Ammon's horn (tissue), 1 donor: ENCODE measurements at regions not wholly inside any gene's neighbourhood (a gene's known extent, or its start where the extent isn't known, plus 50 kb on each side); places are given as distances from the start of the nearest gene placed in this dataset.
"Not testable (repeated sequence)": the region's sequence is repeated elsewhere in the genome, so short reads cannot be mapped to it uniquely, and the experiment has no call there.

Experiments
- DNase-seq: peaks from one replicate; pipeline ENCODE4 v3.0.0-alpha.2; 2016; ENCODE audit warnings: low spot score

GRCh38 chr11:96779030-96779429, 389.2 kb downstream of the JRKL start:
- DNase-seq = no peak

DNA sequence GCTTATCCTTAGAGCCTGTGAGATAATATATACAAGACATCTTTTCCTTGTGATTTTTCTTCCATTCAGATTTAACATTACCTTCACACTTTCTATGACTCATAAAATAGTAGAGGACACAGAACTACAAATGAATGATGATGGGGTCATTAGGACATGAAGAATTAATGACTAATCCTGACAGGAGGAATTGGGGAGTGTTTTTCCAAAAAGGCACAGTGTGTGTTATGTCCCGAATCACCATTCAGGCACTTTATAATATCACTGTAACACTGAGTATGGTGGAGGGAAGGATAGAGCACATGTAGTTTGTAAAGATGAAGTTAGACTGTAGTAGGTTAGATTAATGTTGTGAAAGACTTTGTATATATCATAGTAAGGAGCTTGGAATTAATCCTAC, 391.3 kb downstream of the JRKL start:
- no peak for DNase-seq

- DNase-seq = no peak
Observed at GRCh38 chr11:96782632-96783031, 392.8 kb downstream of the JRKL start.

- DNase-seq = peak; percentile 6
Observed at GRCh38 chr11:96783311-96783710, 393.5 kb downstream of the JRKL start.

DNA sequence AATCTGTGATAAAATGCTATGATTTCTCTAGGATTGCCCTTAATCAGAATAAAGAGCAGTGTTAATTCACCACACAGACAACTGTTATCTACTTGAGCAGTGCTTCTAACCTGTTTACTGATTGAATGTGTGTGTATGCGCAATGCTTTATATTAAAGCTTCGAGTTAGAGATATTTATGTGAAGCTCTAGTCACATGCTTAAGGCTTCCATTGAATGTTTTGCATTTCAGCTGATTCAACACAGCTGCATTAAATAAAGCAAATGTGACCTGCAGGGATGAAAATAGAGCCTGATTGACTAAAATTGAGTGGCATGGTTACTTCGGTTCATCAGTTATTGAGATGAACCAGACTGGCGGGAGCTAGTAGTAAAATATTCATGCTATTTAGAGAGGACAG, 395.3 kb downstream of the JRKL start:
- DNase-seq = no peak

- DNase-seq = no peak
Observed at GRCh38 chr11:96794152-96794551, 404.3 kb downstream of the JRKL start.

DNA sequence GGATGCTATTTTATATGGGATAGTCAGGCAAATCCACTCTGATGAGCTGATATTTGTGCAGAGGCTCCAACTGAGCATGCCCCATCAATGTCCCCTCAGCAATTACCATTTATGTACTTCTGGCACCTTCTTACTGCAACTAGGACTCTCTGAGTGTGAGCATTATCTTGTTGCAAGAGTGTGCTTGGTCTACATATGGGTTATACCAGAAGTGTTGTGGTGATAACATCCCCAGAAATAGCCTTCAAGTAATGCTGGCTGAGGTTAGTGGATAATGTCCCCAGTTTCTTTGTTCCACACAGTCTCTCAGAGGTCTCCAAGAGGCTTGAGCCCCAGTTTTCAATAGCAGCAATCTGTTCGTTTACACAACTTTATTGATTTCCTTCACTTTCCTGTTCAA, 408.6 kb downstream of the JRKL start:
- DNase-seq = no peak

- DNase-seq = peak; percentile 8
Observed at GRCh38 chr11:96815236-96815635, 425.4 kb downstream of the JRKL start.

DNA sequence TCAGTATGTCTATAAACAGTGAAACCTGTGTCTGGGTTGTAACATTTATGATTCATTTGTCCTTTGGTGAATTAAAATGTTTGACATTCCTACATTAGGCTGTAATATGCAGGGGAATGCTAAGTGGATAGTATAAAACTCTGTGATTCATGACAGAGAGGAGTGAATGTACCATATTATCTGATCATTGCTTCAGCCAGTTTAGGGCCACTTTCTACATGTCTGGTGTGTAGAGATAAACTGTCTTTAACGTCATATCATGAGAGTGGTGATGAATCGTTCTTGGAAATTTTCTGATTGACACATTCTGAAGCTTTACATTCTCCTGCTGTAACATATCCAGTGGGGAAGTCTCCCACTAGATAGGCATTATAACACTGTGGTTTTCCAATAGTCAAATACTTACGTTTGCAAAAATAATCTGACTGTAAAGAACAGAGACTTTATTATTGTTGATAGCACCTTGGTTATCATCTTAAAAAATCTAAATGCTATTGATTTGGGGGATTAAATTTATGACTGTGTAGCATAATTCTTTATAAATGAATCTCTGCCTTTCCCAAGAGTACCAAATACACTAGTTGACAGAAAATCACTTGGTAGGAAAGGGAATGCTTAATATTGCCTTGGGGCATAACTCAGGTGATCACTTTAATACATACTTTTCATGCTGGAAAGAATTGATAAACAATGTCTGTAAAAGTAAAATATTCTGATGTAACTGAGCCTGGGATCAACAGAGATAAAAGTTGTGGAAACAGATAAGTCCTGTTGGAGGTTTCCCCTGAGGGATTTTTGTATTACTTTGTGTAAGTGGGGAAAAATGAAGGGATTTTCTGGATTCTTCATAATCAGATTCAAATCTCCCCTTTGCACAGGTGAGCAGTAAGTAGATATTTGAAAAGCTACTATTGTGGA, 427.9 kb downstream of the JRKL start:
- no peak for DNase-seq

GRCh38 chr11:96827164-96827563, 437.4 kb downstream of the JRKL start:
- peak; percentile 16 for DNase-seq

- no peak for DNase-seq
Observed at GRCh38 chr11:96841792-96842191, 452.0 kb downstream of the JRKL start.

GRCh38 chr11:96842731-96843130, 452.9 kb downstream of the JRKL start:
- DNase-seq = no peak

DNA sequence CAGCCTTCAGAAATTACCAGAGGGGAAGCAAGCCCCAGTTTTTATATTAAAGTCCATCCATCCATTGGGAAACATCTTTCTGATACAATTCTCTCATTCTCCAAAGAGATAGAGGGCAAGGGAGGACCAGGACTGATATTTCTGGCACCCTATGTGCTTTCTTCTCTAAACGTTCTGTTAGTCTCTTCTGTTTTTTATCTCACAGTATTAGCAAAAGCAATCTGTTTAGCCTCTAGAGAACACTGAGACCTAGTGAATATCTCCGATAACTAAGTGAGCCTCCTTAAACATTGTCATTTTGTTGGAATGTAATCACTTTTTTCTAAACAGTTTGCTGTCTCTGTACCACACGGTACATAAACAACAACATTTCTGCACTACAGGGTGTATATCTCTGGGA, 464.6 kb downstream of the JRKL start:
- no peak for DNase-seq

- not testable (repeated sequence) for DNase-seq
Observed at GRCh38 chr11:96861722-96862121, 471.9 kb downstream of the JRKL start.

- DNase-seq = no peak
Observed at GRCh38 chr11:96863520-96863919, 473.7 kb downstream of the JRKL start.

DNA sequence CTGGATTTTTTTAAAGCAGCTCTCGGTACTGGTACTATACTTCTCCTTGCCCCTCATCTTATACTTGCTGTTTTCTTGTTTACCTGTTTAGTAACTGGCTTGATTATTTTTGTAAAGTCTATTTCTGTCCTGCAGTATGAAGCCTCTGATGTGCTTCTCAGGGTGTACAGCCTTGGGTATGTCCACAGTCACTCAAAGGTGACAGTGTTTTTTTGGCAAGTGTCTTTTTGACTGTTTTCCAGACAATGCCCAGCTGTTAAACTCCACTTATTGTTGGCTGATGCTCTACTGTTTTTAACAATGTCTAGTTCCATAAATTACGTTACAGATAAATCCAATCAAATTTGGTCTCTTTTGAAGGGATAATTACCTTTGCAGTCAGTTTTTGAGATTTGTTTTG, 475.2 kb downstream of the JRKL start:
- DNase-seq = no peak

DNA sequence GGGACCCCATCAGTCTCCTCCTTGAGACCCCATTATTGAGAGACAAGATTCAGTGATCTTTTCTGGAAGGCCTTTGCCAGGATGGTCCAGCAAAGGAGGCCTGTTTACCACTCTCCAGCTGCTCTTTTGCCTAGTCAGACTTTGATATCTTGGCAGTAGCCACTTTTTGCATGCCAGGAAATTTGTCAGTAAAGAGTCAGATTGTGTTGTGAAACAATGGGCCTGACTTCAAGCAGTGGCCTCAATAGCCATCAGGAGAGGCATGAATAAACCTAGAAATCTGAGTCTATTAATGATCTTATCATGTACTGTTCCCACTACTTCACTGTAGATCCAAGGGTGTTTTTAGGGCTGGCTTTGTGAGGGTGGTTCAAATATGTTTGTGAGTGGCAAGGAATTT, 479.4 kb downstream of the JRKL start:
- no peak for DNase-seq

DNA sequence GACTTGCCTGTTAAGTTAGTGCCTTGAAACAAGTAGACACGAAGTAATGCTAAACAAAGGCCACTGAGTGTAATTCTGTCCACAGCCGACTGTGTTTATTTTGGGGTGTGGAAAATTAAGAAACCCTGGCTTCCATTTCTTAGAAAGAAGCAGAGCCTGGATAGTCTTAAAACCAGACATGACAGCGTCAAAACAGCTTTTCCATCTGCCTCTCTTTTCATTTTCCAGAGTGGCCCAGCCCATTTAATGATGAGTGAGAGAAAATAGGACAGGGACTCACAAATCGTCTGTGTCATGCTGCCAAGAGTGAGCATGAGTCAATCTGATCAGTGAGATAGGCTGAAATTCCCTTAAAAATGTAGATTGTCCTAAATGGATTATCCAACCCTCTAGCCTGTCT, 485.9 kb downstream of the JRKL start:
- DNase-seq = peak; percentile 45

DNA sequence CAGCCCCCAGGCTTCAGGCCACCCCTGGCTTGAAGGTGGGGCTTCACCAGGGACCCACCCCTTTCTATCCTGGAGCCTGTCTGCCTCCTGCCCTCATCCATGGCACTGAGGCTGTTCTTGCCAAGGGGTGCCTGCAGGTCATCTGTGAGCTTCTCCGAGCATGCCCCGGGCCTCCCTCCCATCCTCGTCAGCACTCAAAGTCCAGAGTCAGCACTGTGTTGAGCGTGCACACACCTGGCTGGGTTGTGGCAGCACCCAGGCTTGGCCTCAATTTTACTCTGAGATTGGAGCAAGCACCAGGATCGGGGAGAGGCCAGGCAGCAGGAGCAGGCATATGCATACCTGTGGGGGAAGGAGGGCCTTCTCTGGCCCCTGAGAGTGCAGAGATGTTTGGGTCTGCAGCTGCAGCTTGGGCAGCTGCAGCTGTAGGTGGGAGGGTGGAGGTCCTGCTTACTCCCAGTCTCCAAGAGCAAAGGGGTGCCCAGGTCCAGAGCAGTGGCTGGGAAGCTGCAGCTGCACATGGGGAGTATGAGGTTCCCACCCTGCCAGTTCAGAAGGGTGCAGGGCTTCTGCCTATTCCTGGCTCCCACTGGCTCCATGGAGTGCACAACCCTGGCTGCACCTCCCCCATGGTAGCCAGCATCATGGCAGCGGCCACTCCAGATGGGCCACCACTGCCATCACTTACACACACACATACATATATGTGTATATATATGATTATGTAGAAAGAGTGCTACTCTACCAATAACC, 488.7 kb downstream of the JRKL start:
- DNase-seq = no peak

GRCh38 chr11:96882622-96883021, 492.8 kb downstream of the JRKL start:
- DNase-seq = not testable (repeated sequence)

DNA sequence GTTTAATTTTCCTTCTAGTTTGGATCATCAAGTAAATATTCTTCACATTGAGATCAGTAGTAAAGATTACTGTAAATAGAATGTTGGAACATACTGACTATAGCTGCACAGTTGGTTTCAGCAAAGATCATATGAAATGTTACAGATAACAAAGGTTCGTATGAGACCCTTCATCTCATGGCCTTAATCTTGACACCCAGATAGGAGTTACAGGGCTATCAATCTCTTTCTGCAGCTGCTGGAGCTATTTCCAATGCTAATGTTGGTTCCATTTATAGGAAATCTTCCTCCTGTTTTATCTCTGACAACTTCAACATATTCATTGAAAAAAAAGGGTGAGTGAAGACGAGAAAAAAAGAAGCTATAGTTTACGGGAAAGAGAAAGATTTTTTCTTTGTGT, 495.6 kb downstream of the JRKL start:
- no peak for DNase-seq

DNA sequence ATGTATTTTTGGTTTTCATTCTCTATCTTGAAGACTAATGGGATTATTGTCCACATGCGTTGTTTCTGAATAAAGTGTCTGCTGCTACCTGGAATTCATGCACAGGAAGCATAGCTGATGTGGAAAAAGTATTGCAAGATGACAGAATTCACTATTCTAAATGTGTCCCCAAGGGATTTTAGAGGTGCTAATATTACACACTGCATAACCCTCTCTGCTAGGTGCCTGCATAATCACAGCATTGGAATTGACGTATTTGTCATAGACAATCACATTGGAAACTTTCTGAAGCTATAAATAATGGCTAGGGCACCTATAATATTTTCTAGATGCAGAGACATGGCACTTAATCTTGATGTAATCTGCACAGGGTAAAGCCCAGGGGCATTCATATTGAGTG, 496.1 kb downstream of the JRKL start:
- DNase-seq = no peak

- no peak for DNase-seq
Observed at GRCh38 chr11:96893988-96894387, 504.2 kb downstream of the JRKL start.
